HG03108 (cell line): ENCODE measurements at regions not wholly inside any gene's neighbourhood (a gene's known extent, or its start where the extent isn't known, plus 50 kb on each side); places are given as distances from the start of the nearest gene placed in this dataset.
"Not testable (repeated sequence)": the region's sequence is repeated elsewhere in the genome, so short reads cannot be mapped to it uniquely, and the experiment has no call there.

ENCODE experiments used
- ATAC-seq: cut with Tn5 transposase; IDR thresholded peaks from one replicate; pipeline ENCODE4 v1.9.1; 2021; ENCODE audit warnings: moderate library complexity; ENCODE audit not compliant: unreplicated experiment

DNA sequence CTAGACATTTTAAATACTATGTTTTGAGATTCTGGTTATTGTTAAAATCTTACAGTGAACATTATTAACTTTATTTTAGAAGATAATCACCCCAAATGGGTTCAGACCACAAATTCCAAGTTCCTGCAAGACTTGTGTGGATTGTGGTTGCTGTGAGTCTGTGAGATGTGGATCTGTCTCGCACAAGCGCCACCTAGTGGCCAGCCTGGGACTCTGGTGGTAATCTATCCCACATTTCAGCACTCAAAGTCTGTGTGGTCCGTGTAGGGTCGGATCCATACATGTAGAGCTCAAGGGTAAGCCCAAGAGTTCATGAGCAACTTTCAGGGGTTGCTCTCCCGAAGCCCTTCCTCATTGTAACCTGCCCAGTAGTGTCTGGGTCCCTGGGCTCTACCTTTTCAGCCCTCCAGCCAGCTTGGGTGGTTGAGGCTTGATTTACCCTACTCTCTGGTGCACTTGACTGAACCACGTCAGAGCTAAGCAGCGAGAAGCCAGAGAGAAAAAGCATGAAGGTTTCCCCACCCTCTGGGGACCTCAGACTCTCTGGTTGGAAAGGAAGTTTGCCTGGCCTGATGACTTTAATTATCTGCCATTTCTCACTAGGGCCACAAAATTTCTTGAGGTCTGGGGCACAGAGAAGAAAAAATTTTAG is 129.2 kb downstream of the ARHGAP11B start:
- ATAC-seq, result not testable (repeated sequence)

DNA sequence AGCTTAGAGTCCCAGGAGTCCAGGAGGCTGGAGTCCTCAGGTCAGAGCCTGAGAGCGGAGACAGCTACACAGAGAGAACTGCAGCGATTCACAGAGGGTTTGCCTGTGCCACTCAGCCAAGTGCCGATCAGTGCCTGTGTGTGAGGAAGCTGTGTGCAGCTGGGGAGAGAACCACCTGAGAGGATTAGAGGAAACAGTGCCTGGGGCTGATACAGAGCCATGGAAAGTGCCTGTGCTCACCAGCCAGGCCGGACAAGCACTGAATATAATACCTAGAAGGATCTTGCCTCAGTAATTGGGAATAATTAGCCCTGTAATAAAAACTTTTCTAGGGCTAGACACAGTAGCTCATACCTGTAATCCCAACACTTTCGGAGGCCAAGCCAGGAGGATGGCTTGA is 134.7 kb downstream of the ARHGAP11B start:
- not testable (repeated sequence) for ATAC-seq

GRCh38 chr15:30761365-30761764 is 135.4 kb downstream of the ARHGAP11B start:
- not testable (repeated sequence) for ATAC-seq

- ATAC-seq, result not testable (repeated sequence)
These were observed 134.2 kb upstream of the FAN1 start for GRCh38 chr15:30769390-30770124.

GRCh38 chr15:30770759-30771158 is 133.0 kb upstream of the FAN1 start:
- no peak for ATAC-seq

DNA sequence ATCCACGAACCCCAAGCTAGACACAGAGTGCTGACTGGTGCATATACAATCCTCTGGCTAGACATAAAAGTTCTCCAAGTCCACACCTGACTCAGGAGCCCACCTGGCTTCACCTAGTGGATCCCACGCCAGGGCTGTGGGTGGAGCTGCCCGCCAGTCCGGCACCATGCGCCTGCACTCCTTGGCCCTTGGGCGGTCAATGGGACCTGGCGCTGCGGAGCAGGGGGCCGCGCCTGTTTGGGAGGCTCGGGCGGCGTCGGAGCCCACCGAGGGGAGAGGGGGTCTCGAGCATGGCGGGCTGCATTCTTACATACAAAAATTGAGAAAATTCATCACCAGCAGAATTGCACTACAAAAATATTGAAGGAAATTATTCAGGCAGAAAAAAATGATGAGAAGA is 120.7 kb upstream of the FAN1 start:
- no peak for ATAC-seq

- no peak for ATAC-seq
These were observed 115.1 kb upstream of the FAN1 start for GRCh38 chr15:30788595-30788994.

GRCh38 chr15:30791239-30792175 is 112.2 kb upstream of the FAN1 start:
- no peak for ATAC-seq

DNA sequence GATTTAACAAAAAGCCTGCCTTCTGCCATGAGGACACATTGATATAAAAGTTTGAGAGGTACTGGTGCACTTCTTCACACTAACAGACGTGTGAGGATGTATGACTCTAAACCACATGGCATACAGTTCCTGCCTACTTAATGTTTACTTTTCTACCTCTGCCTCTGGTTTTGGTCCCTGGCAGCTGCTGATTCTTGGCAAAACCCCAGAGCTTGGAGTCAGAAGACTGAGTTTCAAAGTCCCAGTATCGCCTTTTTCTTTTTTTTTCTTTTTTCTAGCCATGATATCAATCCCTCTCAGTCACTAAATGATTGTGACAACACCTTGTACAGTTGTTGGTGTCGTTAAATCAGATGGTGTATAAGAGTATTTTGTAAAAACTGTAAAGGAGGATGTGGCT is 110.9 kb upstream of the FAN1 start:
- not testable (repeated sequence) for ATAC-seq

- ATAC-seq, result no peak
These were observed 109.3 kb upstream of the FAN1 start for GRCh38 chr15:30794388-30794787.

DNA sequence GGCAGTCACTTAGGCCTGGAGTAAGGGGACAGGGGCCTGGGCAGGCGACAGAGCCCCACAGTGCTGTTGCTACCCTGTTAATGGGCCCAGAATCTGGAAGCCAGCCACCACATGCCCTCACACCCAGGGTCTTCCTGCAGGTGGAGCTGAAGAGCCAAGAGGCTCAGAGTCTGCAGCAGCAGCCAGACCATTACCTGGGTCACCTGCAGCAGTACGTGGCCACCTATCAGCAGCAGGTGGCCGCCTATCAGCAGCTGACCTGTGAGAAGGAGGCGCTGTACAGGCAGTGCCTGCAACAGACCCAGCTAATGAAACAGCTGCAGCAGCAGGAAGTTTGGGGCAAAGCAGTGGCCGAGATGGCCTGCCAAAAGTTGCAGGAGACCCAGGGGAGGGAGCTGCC is 104.2 kb upstream of the FAN1 start:
- ATAC-seq, result not testable (repeated sequence)

DNA sequence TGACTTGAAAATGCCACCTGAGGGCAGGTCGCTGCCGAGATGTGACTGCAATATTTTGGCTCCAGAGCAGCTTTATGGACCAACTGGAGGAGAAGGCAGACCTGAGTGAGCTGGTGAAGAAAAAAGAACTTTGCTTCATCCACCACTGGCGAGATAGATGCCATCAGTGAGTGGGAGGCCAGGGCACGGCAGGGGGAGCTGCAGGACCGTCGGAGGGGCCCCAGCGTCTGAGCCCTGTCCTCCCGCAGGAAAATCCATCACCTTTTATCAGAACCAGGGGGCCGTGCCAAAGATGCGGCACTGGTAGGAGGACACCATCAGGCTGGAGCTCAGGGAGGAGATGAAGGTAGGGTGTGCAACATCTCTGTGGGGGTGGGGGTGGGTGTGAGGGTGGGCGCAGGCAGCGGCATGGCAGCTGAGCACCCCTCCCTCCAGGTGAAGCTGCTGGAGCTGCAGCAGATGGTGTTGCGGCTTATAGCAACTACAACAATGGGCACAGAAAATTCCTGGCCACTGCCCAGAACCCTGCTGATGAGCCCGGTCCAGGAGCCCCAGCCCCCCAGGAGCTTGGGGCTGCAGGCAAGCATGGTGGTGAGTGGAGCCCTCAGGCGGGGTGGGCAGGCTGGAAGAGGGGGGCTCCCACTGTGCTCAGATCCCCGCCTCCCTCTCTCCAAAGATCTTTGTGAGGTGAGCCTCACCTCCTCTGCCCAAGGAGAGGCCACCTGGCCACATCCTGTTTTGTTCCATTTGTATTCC is 102.4 kb upstream of the FAN1 start:
- not testable (repeated sequence) for ATAC-seq

- not testable (repeated sequence) for ATAC-seq
These were observed 101.7 kb upstream of the FAN1 start for GRCh38 chr15:30802001-30802400.

DNA sequence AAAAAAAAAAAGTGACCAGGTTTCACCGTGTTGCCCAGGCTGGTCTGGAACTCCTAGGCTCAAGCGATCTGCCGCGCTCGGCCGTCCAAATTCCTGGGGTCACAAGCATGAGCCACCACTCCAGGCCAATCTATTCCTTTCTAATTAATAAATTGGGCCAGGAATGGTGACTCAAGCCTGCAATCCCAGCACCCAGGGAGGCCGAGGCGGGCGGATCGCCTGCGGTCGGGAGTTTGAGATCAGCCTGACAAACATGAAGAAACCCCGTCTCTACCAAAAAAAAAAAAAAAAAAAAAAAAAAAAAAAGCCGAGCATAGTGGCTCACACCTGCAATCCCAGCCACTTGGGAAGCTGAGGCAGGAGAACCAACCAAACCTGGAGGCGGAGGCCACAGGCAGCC is 100.0 kb upstream of the FAN1 start:
- not testable (repeated sequence) for ATAC-seq

- ATAC-seq, result no peak
These were observed 87.3 kb upstream of the FAN1 start for GRCh38 chr15:30816430-30816829.

GRCh38 chr15:30823068-30823813 is 80.5 kb upstream of the FAN1 start:
- peak; percentile 54 for ATAC-seq

DNA sequence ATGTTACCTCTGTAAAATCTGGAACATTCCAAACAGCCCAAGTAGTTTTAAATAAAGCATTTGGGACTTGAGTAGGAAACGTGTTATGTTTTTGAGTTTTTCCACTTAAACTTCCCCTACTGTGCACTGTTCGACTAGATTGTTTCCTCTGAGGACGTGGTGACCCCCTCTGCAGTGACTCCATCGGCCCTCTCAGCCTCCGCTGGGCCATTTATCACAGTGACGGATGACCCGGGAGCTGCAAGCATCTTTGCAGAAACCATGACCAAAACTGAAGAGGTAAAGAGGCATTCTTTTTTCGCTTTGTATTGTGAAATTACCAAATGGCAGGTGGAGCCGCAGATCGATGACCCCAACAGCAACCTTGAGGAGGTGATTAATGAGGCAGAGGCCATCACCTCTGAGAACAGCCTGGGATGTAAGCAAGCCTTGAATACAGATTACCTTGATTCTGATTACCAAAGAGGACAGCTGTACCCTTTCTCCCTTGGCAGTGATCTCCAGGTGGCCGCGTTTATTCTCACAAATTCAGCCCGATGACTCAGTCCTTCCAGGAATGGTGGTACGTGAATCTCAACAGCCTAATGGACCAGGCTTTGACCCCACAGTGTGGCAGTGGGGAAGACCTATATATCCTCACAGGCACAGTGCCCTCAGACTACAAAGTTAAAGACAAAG is 79.1 kb upstream of the FAN1 start:
- ATAC-seq, result no peak

- ATAC-seq, result no peak
These were observed 76.0 kb upstream of the FAN1 start for GRCh38 chr15:30827625-30828303.

DNA sequence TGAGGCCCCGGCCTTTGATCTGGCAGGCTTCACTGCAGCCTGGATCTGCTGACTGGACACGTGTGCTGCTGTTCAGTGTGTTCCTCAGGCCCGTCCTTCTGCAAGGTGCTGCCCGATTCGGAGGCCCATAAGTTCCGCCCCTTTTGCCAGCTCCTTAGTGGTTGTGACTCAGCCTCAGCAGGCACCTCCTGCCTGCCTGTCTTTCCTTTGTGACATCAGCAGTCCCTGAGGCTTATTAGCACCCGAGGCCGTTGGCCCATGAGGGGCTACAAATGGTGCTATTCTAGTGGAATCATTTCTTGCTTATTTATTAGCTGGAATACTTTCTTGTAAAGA is 75.4 kb upstream of the FAN1 start:
- ATAC-seq, result not testable (repeated sequence)
